ENCODE measurements at regions not wholly inside any gene's neighbourhood (a gene's known extent, or its start where the extent isn't known, plus 50 kb on each side); places are given as distances from the start of the nearest gene placed in this dataset.
"Not testable (repeated sequence)": the region's sequence is repeated elsewhere in the genome, so short reads cannot be mapped to it uniquely, and the experiment has no call there.

DNA sequence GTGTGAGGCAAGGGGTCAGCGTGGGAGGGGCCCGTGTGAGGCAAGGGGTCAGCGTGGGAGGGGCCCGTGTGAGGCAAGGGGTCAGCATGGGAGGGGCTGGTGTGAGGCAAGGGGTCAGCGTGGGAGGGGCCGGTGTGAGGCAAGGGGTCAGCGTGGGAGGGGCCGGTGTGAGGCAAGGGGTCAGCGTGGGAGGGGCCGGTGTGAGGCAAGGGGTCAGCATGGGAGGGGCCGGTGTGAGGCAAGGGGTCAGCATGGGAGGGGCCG is 119.2 kb downstream of the SEPTIN14 start:
- not testable (repeated sequence) for H3K4me3 ChIP-seq (ENCODE audit: control insufficient read depth, low read depth, low read length); DNase-seq (ENCODE audit: low read depth)

DNA sequence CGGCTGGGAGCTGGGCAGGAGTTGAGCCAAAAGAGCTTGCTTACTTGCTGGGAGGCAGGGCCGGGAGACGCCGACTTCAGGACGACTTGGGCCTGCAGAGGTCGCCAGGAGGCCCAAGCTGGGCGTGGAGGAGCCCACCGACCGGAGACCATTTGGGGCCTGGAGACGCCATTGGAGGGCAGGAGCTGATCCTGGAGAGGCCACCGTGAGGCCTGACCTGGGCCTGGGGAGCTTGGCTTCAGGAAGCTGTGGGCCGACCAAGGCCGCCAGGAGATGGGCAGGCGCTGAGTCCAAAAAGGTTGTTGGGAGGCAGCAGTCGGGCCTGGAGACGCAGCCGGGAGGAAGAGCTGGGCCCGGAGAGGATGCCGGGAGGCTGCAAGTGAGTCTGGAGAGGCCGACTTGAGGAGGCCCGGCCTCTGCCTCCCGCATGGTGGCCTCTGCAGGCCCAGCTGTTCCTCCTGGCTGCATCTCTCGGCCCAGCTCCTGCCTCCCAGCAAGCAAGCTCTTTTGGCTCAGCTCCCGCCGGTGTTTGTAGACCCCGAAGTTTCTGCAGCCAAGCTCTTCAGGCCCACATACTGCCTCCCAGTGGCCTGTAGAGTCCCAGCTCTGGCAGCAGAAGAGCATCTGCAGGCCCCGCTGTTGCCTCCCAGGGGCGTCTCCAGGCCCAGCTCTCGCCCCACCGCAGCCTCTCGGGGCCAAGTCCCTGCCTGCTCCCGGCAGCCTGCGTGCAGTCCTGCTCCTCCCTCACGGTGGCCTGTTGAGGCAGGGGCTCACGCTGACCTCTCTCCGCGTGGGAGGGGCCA is 119.7 kb downstream of the SEPTIN14 start:
- not testable (repeated sequence) for H3K4me3 ChIP-seq (ENCODE audit: control insufficient read depth, low read depth, low read length); DNase-seq (ENCODE audit: low read depth)

DNA sequence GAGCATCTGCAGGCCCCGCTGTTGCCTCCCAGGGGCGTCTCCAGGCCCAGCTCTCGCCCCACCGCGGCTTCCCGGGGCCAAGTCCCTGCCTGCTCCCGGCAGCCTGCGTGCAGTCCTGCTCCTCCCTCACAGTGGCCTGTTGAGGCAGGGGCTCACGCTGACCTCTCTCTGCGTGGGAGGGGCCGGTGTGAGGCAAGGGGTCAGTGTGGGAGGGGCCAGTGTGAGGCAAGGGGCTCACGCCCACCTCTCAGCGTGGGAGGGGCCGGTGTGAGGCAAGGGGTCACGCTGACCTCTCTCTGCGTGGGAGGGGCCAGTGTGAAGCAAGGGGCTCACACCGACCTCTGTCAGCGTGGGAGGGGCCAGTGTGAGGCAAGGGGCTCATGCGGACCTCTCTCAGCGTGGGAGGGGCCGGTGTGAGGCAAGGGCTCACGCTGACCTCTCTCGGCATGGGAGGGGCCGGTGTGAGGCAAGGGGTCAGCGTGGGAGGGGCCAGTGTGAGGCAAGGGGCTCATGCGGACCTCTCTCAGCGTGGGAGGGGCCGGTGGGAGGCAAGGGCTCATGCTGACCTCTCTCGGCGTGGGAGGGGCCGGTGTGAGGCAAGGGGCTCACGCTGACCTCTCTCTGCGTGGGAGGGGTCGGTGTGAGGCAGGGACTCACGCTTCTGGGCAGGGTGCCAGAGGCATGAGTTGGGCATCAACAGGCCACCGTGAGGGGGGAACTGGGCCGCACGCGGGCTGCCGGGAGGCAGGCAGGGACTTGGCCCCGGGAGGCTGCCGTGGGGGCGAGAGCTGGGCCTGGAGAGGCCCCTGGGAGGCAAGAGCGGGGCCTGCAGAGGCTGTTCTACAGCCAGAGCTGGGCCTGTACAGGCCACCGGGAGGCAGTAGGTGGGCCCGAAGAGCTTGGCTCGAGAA is 120.6 kb downstream of the SEPTIN14 start:
- not testable (repeated sequence) for H3K4me3 ChIP-seq (ENCODE audit: control insufficient read depth, low read depth, low read length)
- peak; percentile 63 for DNase-seq (ENCODE audit: low read depth)

DNA sequence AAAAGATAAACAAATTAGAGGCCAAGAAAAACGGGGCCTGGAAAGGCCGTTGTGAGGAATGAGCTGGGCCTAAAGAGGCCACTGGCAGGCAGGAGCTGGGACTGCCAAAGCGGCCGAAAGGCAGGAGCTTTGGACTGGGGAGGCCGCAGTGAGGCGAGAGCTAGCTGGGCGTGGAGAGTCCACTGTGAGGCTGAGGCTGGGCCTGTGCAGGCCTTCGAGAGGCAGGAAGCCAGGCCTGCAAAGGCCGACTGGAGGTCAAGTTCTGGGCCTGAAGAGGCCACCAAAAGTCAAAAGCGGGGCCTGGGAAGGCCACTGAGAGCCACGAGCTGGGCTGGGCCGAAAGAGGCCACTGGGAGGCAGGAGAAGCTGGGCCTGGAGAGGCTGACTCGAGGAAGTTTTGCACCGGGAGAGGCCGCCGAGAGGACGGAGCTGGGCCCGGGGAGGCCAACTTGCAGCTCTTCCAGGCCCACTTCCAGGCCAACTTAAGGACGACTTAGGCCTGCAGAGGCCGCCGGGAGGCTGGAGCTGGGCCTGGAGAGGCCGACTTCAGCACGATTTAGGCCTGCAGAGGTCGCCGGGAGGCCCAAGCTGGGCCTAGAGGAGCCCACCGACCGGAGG is 121.8 kb downstream of the SEPTIN14 start:
- not testable (repeated sequence) for H3K4me3 ChIP-seq (ENCODE audit: control insufficient read depth, low read depth, low read length); DNase-seq (ENCODE audit: low read depth)

DNA sequence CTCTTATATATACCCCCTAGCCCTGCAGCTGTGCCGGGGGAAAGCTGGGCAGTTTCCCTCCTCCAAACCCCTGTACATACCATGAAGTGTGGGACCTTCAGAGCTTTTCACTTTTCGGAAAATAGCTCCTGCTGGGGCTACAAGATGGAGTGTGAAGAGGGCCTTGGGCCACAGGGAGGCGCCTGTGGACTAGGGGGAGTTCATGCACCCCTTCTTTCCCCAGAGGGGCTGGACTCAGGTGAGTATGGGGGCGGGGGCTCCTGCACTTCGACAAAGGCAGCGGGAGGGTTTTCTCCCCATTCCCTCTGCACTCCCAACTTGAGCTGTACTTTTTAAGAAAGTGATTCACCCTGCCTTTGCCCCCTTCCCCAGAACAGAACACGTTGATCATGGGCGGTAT is 122.5 kb downstream of the SEPTIN14 start:
- DNase-seq (ENCODE audit: low read depth); H3K4me3 ChIP-seq (ENCODE audit: control insufficient read depth, low read depth, low read length): not testable (repeated sequence)

DNA sequence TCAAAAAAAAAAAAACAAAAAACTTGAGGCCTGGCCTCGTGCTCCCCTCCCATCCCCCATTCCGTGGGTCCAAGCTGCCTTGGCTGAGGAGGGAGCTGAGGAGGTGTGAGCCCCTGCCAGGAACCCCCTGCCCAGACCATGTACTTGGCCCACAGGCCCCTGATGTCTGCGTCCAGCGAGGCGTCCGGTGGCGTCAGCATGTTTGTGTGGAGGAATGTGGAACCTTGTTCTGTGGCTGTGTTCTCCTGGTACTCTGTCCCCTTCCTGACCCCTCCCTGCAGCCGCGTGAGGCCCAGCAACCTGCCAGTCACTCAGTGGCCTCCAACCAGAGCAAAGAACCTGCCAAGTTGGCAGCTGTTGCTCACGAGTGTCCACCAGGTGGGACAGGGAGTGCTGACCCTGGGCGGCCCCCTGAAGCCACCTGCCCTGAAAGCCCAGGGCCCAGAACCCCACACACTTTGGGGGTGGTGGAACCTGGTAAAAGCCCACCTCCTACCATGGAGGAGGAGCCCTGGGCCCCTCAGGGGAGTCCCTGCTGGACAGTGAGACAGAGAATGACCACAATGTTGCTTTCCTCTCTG is 125.8 kb downstream of the SEPTIN14 start:
- not testable (repeated sequence) for DNase-seq (ENCODE audit: low read depth)

DNA sequence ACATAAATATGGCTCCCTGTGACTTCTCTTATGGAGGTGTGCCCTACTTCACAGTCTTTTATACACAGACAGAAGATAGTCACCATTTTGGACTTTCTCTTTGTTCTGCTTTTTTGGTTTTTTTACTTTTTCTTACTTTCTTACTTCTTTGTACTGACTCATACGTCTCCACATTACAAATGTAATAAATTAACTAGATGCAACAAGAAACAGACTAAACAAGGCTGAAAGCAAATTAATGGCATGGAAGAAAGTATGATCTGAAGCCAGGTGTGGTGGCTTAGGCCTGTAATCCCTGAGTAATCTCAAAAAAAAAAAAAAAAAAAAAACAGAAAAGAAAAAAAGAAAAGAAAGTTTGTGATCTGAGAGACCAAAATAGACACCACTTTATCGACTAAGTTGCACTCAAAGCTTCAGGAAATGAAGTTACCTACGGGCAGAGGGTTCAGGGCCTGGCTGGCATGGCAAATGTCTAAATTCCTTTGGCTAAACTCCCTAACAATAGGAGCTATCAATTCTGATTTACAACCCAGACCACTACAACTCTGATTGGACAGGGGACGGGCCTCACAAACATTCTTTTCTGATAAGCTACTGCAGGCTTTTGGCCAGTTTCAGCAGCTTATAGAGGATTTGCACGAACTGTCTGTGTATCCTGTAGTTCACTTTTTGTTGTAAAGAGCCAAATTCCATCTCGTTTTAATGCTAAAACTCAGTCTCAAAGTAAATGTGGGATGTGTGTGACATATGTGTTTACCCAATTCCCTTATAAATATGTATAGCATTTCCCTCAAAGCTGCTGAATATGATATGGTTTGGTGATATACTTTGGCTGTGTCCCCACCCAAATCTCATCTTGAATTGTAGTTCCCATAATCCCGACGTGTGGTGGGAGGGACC is 129.1 kb downstream of the SEPTIN14 start:
- no peak overlapping the region for H3K4me3 ChIP-seq (ENCODE audit: control insufficient read depth, low read depth, low read length)
- DNase-seq (ENCODE audit: low read depth), result no peak
- TF ChIP-seq, protein P1, sequence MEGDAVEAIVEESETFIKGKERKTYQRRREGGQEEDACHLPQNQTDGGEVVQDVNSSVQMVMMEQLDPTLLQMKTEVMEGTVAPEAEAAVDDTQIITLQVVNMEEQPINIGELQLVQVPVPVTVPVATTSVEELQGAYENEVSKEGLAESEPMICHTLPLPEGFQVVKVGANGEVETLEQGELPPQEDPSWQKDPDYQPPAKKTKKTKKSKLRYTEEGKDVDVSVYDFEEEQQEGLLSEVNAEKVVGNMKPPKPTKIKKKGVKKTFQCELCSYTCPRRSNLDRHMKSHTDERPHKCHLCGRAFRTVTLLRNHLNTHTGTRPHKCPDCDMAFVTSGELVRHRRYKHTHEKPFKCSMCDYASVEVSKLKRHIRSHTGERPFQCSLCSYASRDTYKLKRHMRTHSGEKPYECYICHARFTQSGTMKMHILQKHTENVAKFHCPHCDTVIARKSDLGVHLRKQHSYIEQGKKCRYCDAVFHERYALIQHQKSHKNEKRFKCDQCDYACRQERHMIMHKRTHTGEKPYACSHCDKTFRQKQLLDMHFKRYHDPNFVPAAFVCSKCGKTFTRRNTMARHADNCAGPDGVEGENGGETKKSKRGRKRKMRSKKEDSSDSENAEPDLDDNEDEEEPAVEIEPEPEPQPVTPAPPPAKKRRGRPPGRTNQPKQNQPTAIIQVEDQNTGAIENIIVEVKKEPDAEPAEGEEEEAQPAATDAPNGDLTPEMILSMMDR (conservative IDR thresholded peaks at IDR 0.05; ENCODE audit: control insufficient read depth, insufficient read depth, low read depth, low read length), result no peak

More for the DNA sequence above, 125.8 kb downstream of the SEPTIN14 start:
- H3K4me3 ChIP-seq (ENCODE audit: control insufficient read depth, low read depth, low read length), result not testable (repeated sequence)

DNA sequence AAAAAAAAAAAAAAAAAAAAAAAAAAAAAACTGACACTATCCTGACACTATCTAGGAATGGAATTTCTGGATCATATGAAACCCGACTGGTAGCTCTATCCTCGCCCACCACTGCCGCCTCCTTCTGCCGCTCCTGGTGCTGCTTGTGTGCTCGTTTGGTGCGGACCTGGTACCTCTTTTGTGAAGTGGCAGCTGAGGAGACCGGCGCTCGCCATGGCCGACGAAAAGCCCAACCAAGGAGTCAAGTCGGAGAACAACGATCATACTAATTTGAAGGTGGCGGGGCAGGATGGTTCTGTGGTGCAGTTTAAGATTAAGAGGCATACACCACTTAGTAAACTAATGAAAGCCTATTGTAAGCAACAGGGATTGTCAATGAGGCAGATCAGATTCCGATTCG is 130.6 kb downstream of the SEPTIN14 start:
- H3K4me3 ChIP-seq (ENCODE audit: control insufficient read depth, low read depth, low read length), result no peak overlapping the region
- no peak for DNase-seq (ENCODE audit: low read depth)
- TF ChIP-seq, protein P1 (conservative IDR thresholded peaks at IDR 0.05; ENCODE audit: control insufficient read depth, insufficient read depth, low read depth, low read length), result no peak

DNA sequence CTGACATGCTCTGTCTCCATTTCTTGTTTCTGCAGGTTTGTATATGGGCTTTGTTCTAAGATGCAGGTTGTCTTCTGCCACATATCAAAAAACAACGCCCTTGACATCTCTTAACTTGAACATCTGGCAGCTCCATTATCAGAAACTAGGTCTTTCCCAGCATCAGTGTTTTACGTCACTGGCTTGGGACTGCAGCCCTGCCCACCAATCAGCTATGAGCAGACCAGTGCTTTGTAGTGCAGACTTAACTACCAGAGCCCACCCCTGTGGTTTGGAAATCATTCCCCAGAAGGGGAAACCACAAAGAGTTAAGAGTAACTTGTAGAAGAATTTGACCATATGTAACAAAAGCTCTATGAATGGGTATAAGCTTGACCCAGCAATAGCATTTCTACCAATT is 132.4 kb downstream of the SEPTIN14 start:
- H3K4me3 ChIP-seq (ENCODE audit: control insufficient read depth, low read depth, low read length), result no peak overlapping the region
- TF ChIP-seq, protein P1 (conservative IDR thresholded peaks at IDR 0.05; ENCODE audit: control insufficient read depth, insufficient read depth, low read depth, low read length), result no peak
- DNase-seq (ENCODE audit: low read depth), result no peak

All from fibroblast of mammary gland (primary cell).